HepG2 (cell line): ENCODE measurements at regions not wholly inside any gene's neighbourhood (a gene's known extent, or its start where the extent isn't known, plus 50 kb on each side); places are given as distances from the start of the nearest gene placed in this dataset.

Experiments
- ATAC-seq: fragments of 200-7000 bp; cut with Tn5 transposase; 3 replicates; pipeline ENCODE4 v1.9.1; 2020; ENCODE audit warnings: mild to moderate bottlenecking, moderate library complexity
- BruUV-seq: library from RNA; stranded (reverse); fragments of 400-500 nt; replicated peaks from 2 replicates; lab custom pipeline; 2021; lab: Mats Ljungman, UMichigan
- CTCF ChIA-PET: fragments of 300-600 bp; formaldehyde crosslinking; extraction: SDS; loops from one replicate; lab custom pipeline; 2021; ENCODE audit warnings: low total read pairs, inconsistent platforms, low intra/inter-chr PET ratio; lab: Yijun Ruan, JAX
- POLR2A ChIA-PET: fragments of 350-600 bp; sonication (Branson Sonifier 250); formaldehyde crosslinking; loops from one replicate; lab custom pipeline; 2020; ENCODE audit warnings: antibody characterized with exemption, inconsistent platforms; lab: Yijun Ruan, JAX
- DNase-seq: peaks from one replicate; pipeline ENCODE4 v3.0.0-alpha.2; 2015; ENCODE audit warnings: low spot score
- FAIRE-seq: peaks from 3 replicates; lab custom pipeline; 2011; peaks lifted over from hg19 to GRCh38; lab: Jason Lieb, UNC
- H2AFZ ChIP-seq: one replicate; pipeline ENCODE4 v1.6.1; 2011; ENCODE audit warnings: low read length, inconsistent platforms
- H3K27ac ChIP-seq: fragments of 300-600 bp; 3 replicates; pipeline ENCODE4 v1.8.0; 2011; ENCODE audit warnings: mixed run types, mild to moderate bottlenecking, mixed read lengths, low read length, inconsistent platforms; ENCODE audit not compliant: insufficient read depth; ENCODE audit errors: extremely low read length
- H3K27me3 ChIP-seq, 2 experiments: fragments of 200-600 bp in 1 of 2; 2 replicates in 1 of 2; 3 replicates in 1 of 2; pipeline versions ENCODE4 v1.6.0 to v1.8.0; 2011; ENCODE audit warnings: low read length in 2 of 2, mild to moderate bottlenecking in 2 of 2, moderate library complexity in 2 of 2, inconsistent platforms in 1 of 2; ENCODE audit not compliant: insufficient read depth in 2 of 2, control insufficient read depth in 1 of 2
- H3K36me3 ChIP-seq, 2 experiments: fragments of 200-600 bp in 1 of 2; replicated peaks in 1 of 2; 2 replicates in 1 of 2; 3 replicates in 1 of 2; pipeline versions ENCODE4 v1.5.1 to v1.8.0; 2011; ENCODE audit warnings: low read length in 2 of 2, inconsistent platforms in 1 of 2; ENCODE audit not compliant: insufficient read depth in 2 of 2, control insufficient read depth in 1 of 2
- H3K4me1 ChIP-seq: 2 replicates; pipeline ENCODE4 v1.5.1; 2012; ENCODE audit warnings: low read length, inconsistent platforms; ENCODE audit not compliant: insufficient read depth
- H3K4me2 ChIP-seq: 2 replicates; pipeline ENCODE4 v1.6.0; 2011; ENCODE audit warnings: low read depth, low read length, inconsistent platforms
- H3K4me3 ChIP-seq, 3 experiments: fragments of 200-600 bp in 1 of 3; sonication (generic), shearing (Covaris generic) in 1 of 3; replicated peaks in 1 of 3; 2 replicates each; pipeline ENCODE4 v1.5.1; 2011 to 2016; ENCODE audit warnings: low read length in 3 of 3, inconsistent platforms in 2 of 3, low read depth in 2 of 3, mild to moderate bottlenecking in 2 of 3, control low read depth in 1 of 3, mixed read lengths in 1 of 3; ENCODE audit not compliant: insufficient read depth in 1 of 3
- H3K79me2 ChIP-seq: one replicate; pipeline ENCODE4 v1.6.1; 2011; ENCODE audit warnings: low read length, inconsistent platforms; ENCODE audit not compliant: insufficient read depth
- H3K9ac ChIP-seq: 2 replicates; pipeline ENCODE4 v1.6.0; 2011; ENCODE audit warnings: mild to moderate bottlenecking, low read depth, low read length, inconsistent platforms; ENCODE audit not compliant: insufficient read depth
- H3K9me3 ChIP-seq: 2 replicates; pipeline ENCODE4 v1.5.1; 2012; ENCODE audit warnings: mild to moderate bottlenecking, low read length
- H4K20me1 ChIP-seq: 2 replicates; pipeline ENCODE4 v1.6.0; 2011; ENCODE audit warnings: inconsistent platforms, mild to moderate bottlenecking, low read length, moderate library complexity; ENCODE audit not compliant: insufficient read depth
- DMTF1 ChIP-seq: sonication (generic); formaldehyde crosslinking; IDR thresholded peaks from 2 replicates; pipeline ENCODE4 v1.4.0; 2020; ENCODE audit warnings: mild to moderate bottlenecking, missing genetic modification reagents
- ESRRA ChIP-seq: sonication (generic); formaldehyde crosslinking; IDR thresholded peaks from 2 replicates; pipeline ENCODE4 v1.5.1; 2020; ENCODE audit warnings: mild to moderate bottlenecking, low read depth, missing genetic modification reagents
- KDM6A ChIP-seq: IDR thresholded peaks from 2 replicates; pipeline ENCODE4 v1.6.1; 2016; ENCODE audit warnings: low read depth
- KIAA2018 ChIP-seq: sonication (generic); formaldehyde crosslinking; IDR thresholded peaks from 2 replicates; pipeline ENCODE4 v1.5.0; 2020; ENCODE audit warnings: mild to moderate bottlenecking, missing genetic modification reagents, borderline replicate concordance
- SMYD3 ChIP-seq: sonication (generic); formaldehyde crosslinking; IDR thresholded peaks from 2 replicates; pipeline ENCODE4 v1.8.1; 2023; ENCODE audit warnings: mild to moderate bottlenecking, missing genetic modification reagents
- XBP1 ChIP-seq: sonication (generic); formaldehyde crosslinking; IDR thresholded peaks from 2 replicates; pipeline ENCODE4 v1.5.0; 2020; ENCODE audit warnings: missing genetic modification reagents
- ZNF615 ChIP-seq: sonication (generic); formaldehyde crosslinking; IDR thresholded peaks from 2 replicates; pipeline ENCODE4 v1.5.0; 2020; ENCODE audit warnings: mild to moderate bottlenecking, missing genetic modification reagents, borderline replicate concordance
- ZNF652 ChIP-seq: IDR thresholded peaks from 2 replicates; pipeline ENCODE4 v1.6.1; 2016; ENCODE audit warnings: low read depth, borderline replicate concordance
- WGBS: methylation state at CpG from one replicate; pipeline ENCODE4 v1.1.6; 2017; ENCODE audit warnings: low lambda C conversion rate; 5-methylcytosine and 5-hydroxymethylcytosine counted together
- in situ Hi-C: cut with HindIII; loops from 2 replicates; pipeline ENCODE4 v1.10.0; 2017; ENCODE audit warnings: low pct_unique_long_range_greater_than_20kb; ENCODE audit not compliant: extremely low pct_ligation_motif_present
- intact Hi-C: fragments of 100-400 bp; cut with micrococcal nuclease; formaldehyde crosslinking; loops from one replicate; pipeline ENCODE4 v1.10.0; 2022; ENCODE audit not compliant: unreplicated experiment
- TF ChIP-seq, protein P1 (sequence below): IDR thresholded peaks from 2 replicates; pipeline ENCODE4 v1.6.1; 2016; ENCODE audit warnings: mild to moderate bottlenecking
- TF ChIP-seq, protein P2 (sequence below): sonication (generic); formaldehyde crosslinking; IDR thresholded peaks from 2 replicates; pipeline ENCODE4 v1.5.1; 2020; ENCODE audit warnings: mild to moderate bottlenecking, missing genetic modification reagents, moderate library complexity
- TF ChIP-seq, protein P3 (sequence below): sonication (generic); formaldehyde crosslinking; IDR thresholded peaks from 2 replicates; pipeline ENCODE4 v1.8.1; 2023; ENCODE audit warnings: mild to moderate bottlenecking, moderate library complexity, missing genetic modification reagents

DNA sequence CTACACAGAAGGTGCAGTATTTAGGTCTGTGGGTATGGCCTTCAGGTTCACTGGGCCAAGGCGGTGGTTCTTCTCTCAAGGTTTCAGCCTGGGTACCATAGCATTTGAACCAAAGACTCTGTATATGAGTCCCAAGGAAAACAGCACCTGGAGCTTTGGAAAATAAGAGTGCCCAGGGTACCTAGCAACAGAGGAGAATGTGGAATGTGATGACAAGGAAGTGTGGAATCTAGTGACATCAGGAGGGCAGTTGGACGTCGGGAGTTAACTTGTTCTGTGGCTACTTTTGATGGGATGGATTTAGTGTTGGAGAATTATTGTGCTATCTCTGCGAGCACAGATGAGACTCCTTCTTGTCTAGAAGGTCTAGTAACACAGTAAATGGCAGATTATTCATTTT is 201.2 kb downstream of the NOL4 start:
- intact Hi-C loops = no loop called here
- 67% methylated on average over 4 of the region's 4 CpGs for WGBS
- Histone ChIP-seq H3K36me3 (no peaks in the 10 kb centered on the region), H4K20me1 (no peaks in the 10 kb centered on the region), H3K9me3 (no peaks in the 10 kb centered on the region), H3K4me1 (no peaks in the 10 kb centered on the region), H3K27ac (no peak overlapping the region), H3K27me3 (no peaks in the 10 kb centered on the region), H3K9ac (no peak overlapping the region), H2AFZ (no peak overlapping the region), H3K4me3 (no peak overlapping the region), H3K4me2 (no peak overlapping the region), H3K79me2 (no peaks in the 10 kb centered on the region)
- POLR2A ChIA-PET = no interaction called here
- no TSS peak for BruUV-seq
- in situ Hi-C loops = no loop called here
- DNase-seq (no peak), FAIRE-seq (no peak), ATAC-seq (no peak)
- CTCF ChIA-PET = no interaction called here
- TF ChIP-seq, protein P1, sequence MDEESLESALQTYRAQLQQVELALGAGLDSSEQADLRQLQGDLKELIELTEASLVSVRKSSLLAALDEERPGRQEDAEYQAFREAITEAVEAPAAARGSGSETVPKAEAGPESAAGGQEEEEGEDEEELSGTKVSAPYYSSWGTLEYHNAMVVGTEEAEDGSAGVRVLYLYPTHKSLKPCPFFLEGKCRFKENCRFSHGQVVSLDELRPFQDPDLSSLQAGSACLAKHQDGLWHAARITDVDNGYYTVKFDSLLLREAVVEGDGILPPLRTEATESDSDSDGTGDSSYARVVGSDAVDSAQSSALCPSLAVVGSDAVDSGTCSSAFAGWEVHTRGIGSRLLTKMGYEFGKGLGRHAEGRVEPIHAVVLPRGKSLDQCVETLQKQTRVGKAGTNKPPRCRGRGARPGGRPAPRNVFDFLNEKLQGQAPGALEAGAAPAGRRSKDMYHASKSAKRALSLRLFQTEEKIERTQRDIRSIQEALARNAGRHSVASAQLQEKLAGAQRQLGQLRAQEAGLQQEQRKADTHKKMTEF (CRISPR knock-in tag) = no peak
- TF ChIP-seq, protein P2, sequence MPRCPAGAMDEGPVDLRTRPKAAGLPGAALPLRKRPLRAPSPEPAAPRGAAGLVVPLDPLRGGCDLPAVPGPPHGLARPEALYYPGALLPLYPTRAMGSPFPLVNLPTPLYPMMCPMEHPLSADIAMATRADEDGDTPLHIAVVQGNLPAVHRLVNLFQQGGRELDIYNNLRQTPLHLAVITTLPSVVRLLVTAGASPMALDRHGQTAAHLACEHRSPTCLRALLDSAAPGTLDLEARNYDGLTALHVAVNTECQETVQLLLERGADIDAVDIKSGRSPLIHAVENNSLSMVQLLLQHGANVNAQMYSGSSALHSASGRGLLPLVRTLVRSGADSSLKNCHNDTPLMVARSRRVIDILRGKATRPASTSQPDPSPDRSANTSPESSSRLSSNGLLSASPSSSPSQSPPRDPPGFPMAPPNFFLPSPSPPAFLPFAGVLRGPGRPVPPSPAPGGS (CRISPR knock-in tag) = no peak
- TF ChIP-seq SMYD3 (CRISPR knock-in tag) = no peak
- no peak for TF ChIP-seq XBP1 (CRISPR knock-in tag)
- TF ChIP-seq, protein P3, sequence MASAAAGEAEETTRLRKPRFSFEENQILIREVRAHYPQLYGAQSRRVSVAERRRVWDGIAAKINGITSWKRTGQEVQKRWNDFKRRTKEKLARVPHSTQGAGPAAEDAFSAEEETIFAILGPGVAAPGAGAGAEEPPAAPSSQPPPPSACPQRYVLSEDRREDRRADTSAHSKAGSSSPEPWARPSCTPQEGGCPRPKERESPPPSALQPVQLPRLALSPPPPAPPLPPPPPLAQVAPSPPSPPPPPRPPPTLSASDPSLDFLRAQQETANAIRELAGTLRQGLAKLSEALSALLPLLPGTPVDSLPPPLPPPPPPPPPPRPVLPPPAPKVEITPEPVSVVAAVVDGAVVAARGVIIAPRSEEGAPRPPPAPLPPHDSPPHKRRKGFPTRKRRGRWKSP (CRISPR knock-in tag) = no peak
- no peak for TF ChIP-seq DMTF1 (CRISPR knock-in tag)
- no peak for TF ChIP-seq KIAA2018 (CRISPR knock-in tag)
- no peak for TF ChIP-seq ZNF652 (CRISPR knock-in tag)
- TF ChIP-seq KDM6A = no peak
- no peak for TF ChIP-seq ESRRA (CRISPR knock-in tag)
- TF ChIP-seq ZNF615 (CRISPR knock-in tag) = no peak
